GM18505 (cell line): ENCODE measurements at regions not wholly inside any gene's neighbourhood (a gene's known extent, or its start where the extent isn't known, plus 50 kb on each side); places are given as distances from the start of the nearest gene placed in this dataset.

Source experiments
- ATAC-seq: cut with Tn5 transposase; IDR thresholded peaks from one replicate; pipeline ENCODE4 v1.9.1; 2021; ENCODE audit not compliant: unreplicated experiment
- POLR2A ChIP-seq: IDR thresholded peaks from 4 replicates; pipeline ENCODE4 v1.6.1; 2011; ENCODE audit warnings: borderline replicate concordance; ENCODE audit not compliant: insufficient read depth, insufficient read length; ENCODE audit errors: extremely low read depth

GRCh38 chr9:28379082-28379481 lies 805.8 kb upstream of the C9orf72 start:
- TF ChIP-seq POLR2A, result no peak
- no peak for ATAC-seq

DNA sequence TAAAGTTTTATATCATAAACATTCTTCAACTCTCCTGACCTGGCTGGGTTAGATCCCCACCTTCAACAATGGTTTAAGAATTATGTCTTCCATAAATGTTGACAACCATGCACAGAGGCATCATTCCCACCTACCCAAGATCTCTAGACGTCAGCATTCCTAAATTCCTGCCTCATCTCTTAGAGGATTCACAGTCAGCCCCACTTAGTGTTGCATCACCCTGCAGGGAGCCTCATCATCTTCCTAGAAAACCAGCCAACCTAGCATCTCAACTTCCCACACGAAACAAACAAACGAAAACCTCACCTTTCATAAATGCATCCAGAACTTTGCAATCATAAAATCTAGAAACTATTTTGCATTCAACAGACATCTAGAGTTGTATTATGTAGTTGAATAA lies 816.1 kb upstream of the C9orf72 start:
- no peak for ATAC-seq
- no peak for TF ChIP-seq POLR2A

DNA sequence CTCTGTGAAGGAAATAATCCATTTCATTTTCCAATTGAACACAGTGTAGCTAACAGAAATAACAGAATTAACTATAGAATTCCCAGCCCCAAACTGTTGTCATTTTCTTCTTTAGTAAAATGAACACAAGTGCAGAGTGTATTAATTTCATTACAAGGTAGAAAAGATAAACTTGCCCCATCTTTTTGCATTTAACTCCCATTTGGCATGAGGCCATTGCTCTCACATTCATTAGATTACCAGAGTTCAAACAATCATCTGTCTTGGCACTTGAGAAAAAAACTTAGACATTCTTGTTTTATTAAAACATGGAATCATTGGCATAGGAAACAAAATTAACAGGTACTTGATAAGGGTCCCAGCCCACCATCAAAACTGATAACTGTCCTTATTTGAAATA lies 821.5 kb upstream of the C9orf72 start:
- TF ChIP-seq POLR2A, result no peak
- no peak for ATAC-seq

- TF ChIP-seq POLR2A, result no peak
- no peak for ATAC-seq
These were observed 822.8 kb upstream of the C9orf72 start for GRCh38 chr9:28396058-28396457.

GRCh38 chr9:28407351-28407750 lies 834.1 kb upstream of the C9orf72 start:
- no peak for ATAC-seq
- TF ChIP-seq POLR2A, result no peak

- no peak for TF ChIP-seq POLR2A
- ATAC-seq, result no peak
These were observed 836.6 kb upstream of the C9orf72 start for GRCh38 chr9:28409919-28410318.

GRCh38 chr9:28410411-28410810 lies 837.1 kb upstream of the C9orf72 start:
- no peak for TF ChIP-seq POLR2A
- no peak for ATAC-seq

DNA sequence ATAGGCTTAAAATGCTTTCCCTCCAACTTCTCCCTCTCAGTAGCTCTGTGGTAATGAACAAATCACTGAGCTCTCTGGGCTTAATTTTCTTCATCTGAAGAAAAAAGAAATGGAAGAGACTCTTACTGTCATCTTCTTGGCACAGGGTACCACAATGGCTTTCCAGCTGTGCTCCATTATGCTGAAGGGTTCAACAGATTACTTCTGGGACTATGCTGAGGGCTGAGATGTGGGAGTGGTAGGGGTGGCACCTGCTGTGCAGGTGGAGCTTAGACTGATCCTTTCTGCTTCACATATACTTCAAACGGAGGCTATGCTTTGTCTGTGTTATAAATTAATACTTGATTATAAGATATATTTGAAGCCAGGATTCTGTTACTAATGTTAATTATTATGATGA lies 840.2 kb upstream of the C9orf72 start:
- TF ChIP-seq POLR2A, result no peak
- no peak for ATAC-seq

- TF ChIP-seq POLR2A, result no peak
- no peak for ATAC-seq
These were observed 850.0 kb upstream of the C9orf72 start for GRCh38 chr9:28423255-28423654.

- TF ChIP-seq POLR2A, result no peak
- ATAC-seq, result no peak
These were observed 862.2 kb upstream of the C9orf72 start for GRCh38 chr9:28435456-28435855.

- TF ChIP-seq POLR2A, result no peak
- ATAC-seq, result no peak
These were observed 866.4 kb upstream of the C9orf72 start for GRCh38 chr9:28439688-28440087.

GRCh38 chr9:28443461-28443860 lies 870.2 kb upstream of the C9orf72 start:
- no peak for ATAC-seq
- no peak for TF ChIP-seq POLR2A

GRCh38 chr9:28444637-28445036 lies 871.4 kb upstream of the C9orf72 start:
- TF ChIP-seq POLR2A, result no peak
- ATAC-seq, result no peak

GRCh38 chr9:28445211-28445610 lies 871.9 kb upstream of the C9orf72 start:
- ATAC-seq, result no peak
- TF ChIP-seq POLR2A, result no peak

- TF ChIP-seq POLR2A, result no peak
- no peak for ATAC-seq
These were observed 880.6 kb upstream of the C9orf72 start for GRCh38 chr9:28453918-28454317.
